Sciatic nerve (tissue), 2 donors: ENCODE measurements at regions not wholly inside any gene's neighbourhood (a gene's known extent, or its start where the extent isn't known, plus 50 kb on each side); places are given as distances from the start of the nearest gene placed in this dataset.

ENCODE experiments used
- ATAC-seq: fragments of 200-7000 bp; cut with Tn5 transposase; one replicate; pipeline ENCODE4 v1.9.1; 2020; ENCODE audit warnings: mild to moderate bottlenecking, moderate library complexity
- DNase-seq: peaks from one replicate; pipeline ENCODE4 v3.0.0-alpha.2; 2020; ENCODE audit warnings: low spot score
- intact Hi-C: fragments of 100-400 bp; cut with DNase I; formaldehyde crosslinking; loops from one replicate; pipeline ENCODE4 v1.14.2; 2022
- donor health status: DM: no; HTN: no; CAD: no.
- donor health status: DM: no; HTN: no; CAD: no.

DNA sequence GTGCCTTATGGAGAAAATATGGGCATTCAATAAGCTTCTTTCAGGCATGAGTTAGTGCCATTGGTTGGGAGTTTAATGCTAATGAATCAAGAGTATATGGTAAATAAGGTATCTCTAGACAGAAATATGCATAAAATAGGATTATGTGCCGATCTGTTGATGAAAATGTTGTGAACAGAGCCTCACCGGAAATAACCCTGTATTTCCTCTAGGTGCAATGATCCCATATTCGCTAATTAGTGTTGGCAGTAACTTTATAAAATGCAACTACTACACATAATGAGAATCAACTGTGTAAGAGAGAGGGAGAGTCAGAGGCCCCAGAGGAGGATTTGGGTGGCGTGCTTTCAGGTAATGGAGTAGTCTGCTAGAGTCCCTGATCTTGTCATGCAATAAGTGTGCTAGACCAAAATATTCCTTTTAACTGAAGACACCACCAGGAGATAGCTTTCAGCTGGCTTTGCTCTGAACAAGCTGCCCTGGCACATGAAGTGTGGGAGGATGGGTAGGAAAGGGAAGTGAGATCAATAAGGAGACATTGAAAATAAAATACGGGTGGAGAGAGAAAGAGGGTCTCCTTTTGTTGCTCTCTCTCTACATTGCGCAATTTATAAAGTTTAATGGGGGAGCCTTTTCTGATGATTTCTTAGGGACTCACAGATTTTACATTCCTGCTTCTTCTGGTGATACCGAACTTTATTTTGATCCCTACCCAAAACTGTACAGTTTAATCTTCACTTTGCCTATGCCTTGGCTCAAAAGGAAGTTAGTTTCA is 68.6 kb upstream of the PLXNC1 start:
- intact Hi-C loops = no loop called here
- ATAC-seq = no peak
- DNase-seq = no peak

- ATAC-seq = peak; percentile 73
- intact Hi-C loops = no loop called here
- no peak for DNase-seq
Observed at GRCh38 chr12:94080341-94081009, 67.9 kb upstream of the PLXNC1 start.

DNA sequence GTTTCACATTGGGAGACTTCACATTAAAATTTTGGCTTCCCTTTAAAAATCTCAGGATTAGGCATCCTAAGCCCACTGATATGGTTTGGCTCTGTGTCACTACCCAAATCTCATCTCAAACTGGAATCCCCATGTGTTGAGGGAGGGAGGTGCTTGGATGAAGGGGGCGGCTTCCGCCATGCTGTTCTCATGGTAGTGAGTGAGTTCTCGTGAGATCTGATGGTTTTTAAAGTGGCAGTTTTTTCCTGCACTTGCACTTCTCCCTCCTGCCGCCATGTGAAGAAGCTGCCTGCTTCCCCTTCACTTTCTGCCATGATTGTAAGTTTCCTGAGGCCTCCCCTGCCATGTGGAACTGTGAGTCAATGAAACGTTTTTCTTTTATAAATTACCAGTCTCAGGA is 65.7 kb upstream of the PLXNC1 start:
- ATAC-seq = no peak
- intact Hi-C loops = no loop called here

GRCh38 chr12:94089891-94090290 is 58.5 kb upstream of the PLXNC1 start:
- DNase-seq = no peak
- intact Hi-C loops = loop anchor here (10.0 kb wide), 1 partner anchor 325 kb away; no protein-coding TSS in a partner anchor

More for the DNA sequence above, 65.7 kb upstream of the PLXNC1 start:
- no peak for DNase-seq

DNA sequence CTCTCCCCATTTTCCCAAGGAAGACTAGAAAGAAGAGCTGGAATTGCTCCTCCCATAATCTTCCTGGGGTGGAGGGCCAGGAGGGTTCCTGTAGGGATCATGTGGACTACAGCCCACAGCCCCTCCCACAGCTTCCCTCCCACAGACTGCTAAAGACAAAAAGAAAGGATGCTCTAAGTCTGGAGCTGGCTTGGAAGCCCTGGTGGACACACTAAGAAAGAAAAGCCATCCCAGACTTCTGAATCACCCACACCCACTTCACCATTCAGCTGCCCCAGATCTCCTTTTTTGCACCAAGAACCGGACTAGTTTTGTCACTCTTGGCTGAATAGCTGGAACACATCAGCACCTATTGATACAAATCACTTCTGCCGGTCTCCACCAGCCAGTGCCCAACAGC is 56.8 kb upstream of the PLXNC1 start:
- intact Hi-C loops = loop anchor here (10.0 kb wide), 1 partner anchor 327 kb away; no protein-coding TSS in a partner anchor
- ATAC-seq (no peak), DNase-seq (no peak)

More at GRCh38 chr12:94089891-94090290, 58.5 kb upstream of the PLXNC1 start:
- ATAC-seq = no peak

- intact Hi-C loops = loop anchor here (10.0 kb wide), 1 partner anchor 328 kb away; no protein-coding TSS in a partner anchor
- DNase-seq (peak; percentile 74), ATAC-seq (peak; percentile 96)
Observed at GRCh38 chr12:94092516-94093241, 55.7 kb upstream of the PLXNC1 start.

DNA sequence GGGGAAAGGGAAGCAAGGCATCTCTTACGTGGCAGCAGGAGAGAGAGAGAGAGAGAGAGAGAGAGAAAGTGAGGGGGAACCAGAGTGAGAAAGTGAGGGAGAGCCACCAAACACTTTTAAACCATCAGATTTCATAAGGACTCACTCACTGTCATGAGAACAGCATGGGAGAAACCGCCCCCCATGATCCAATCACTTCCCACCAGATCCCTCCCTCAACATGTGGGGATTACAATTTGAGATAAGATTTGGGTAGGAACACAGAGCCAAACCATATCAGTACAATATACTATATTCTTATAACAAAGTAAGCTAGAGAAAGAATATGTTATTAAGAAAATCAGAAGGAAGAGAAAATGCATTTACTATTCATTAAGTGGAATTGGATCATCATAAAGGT is 53.7 kb upstream of the PLXNC1 start:
- no peak for DNase-seq
- intact Hi-C loops = loop anchor here (10.0 kb wide), 1 partner anchor 330 kb away; no protein-coding TSS in a partner anchor
- no peak for ATAC-seq

DNA sequence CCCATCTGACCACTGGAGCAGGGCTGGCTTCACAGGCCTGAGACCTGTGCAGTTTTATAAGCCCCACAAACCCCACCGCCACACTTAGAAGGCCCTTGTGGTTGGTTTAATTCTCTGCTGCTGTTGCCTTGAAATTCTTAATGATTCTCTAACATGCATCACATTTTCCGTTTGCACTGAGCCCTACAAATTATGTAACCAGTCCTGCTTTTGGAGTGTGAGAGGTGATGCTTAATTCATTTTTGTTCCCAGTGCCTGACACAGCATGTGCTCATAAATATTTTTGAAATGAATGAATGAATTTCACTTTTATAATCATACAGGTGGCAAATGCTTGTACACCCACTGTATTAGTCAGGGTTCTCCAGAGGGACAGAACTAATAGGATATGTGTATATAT is 52.8 kb upstream of the PLXNC1 start:
- intact Hi-C loops = loop anchor here (10.0 kb wide), 1 partner anchor 331 kb away; no protein-coding TSS in a partner anchor
- no peak for DNase-seq
- peak; percentile 23 for ATAC-seq

DNA sequence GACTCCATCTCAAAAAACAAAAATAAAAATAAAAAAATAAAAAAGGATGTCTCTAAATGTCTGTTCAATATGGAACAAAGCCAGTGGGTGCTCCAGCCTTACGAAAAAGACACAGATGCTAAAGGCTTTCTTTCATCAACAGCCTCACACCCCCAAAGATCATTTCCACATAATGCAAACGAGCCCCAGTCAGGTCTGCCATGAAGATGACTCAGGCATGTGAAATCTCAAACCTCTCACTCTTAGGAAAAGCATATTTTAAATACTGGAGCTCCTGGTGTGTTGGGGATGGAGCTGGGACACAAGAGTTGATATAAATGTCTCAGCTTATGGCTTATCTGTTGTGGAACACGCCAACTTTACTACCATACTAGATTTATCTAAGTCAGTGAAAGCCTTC is 49.9 kb upstream of the PLXNC1 start:
- no peak for DNase-seq
- intact Hi-C loops = loop anchor here (10.0 kb wide), 1 partner anchor 334 kb away; no protein-coding TSS in a partner anchor
- ATAC-seq = no peak
